SU-DHL-6 (cell line): ENCODE measurements at regions not wholly inside any gene's neighbourhood (a gene's known extent, or its start where the extent isn't known, plus 50 kb on each side); places are given as distances from the start of the nearest gene placed in this dataset.

ENCODE experiments used
- H2AFZ ChIP-seq: fragments of 200-600 bp; sonication (generic); 2 replicates; pipeline ENCODE4 v1.6.1; 2014; ENCODE audit warnings: low read depth, mild to moderate bottlenecking, moderate library complexity, mixed read lengths, antibody characterized with exemption, low read length; ENCODE audit not compliant: severe bottlenecking
- H3F3A ChIP-seq: fragments of 200-600 bp; shearing (Covaris generic); 2 replicates; pipeline ENCODE4 v1.6.0; 2016; ENCODE audit warnings: antibody characterized with exemption, mild to moderate bottlenecking; ENCODE audit not compliant: insufficient read depth
- H3K27ac ChIP-seq: fragments of 200-600 bp; sonication (generic); 2 replicates; pipeline ENCODE4 v1.5.1; 2016; ENCODE audit warnings: low read depth, mild to moderate bottlenecking, low read length, moderate library complexity, mixed read lengths
- H3K27me3 ChIP-seq: fragments of 200-600 bp; sonication (generic), shearing (Covaris generic); 2 replicates; pipeline ENCODE4 v1.6.0; 2014; ENCODE audit warnings: mild to moderate bottlenecking, low read length
- H3K36me3 ChIP-seq: fragments of 200-600 bp; sonication (generic); 2 replicates; pipeline ENCODE4 v1.6.1; 2014; ENCODE audit warnings: mild to moderate bottlenecking, low read length, mixed read lengths
- H3K4me2 ChIP-seq: fragments of 300-600, 200-600 bp; shearing (Covaris generic), sonication (generic); 2 replicates; pipeline ENCODE4 v1.6.0; 2014; ENCODE audit warnings: low read length, low read depth, mild to moderate bottlenecking; ENCODE audit not compliant: poor library complexity, severe bottlenecking
- H3K4me3 ChIP-seq: fragments of 200-600 bp; sonication (generic); 2 replicates; pipeline ENCODE4 v1.5.1; 2014; ENCODE audit warnings: antibody characterized with exemption, low read length, mild to moderate bottlenecking, mixed read lengths; ENCODE audit not compliant: insufficient read depth, poor library complexity, severe bottlenecking
- H3K79me2 ChIP-seq: fragments of 200-600 bp; sonication (generic); 2 replicates; pipeline ENCODE4 v1.6.1; 2014; ENCODE audit warnings: mild to moderate bottlenecking, low read length, moderate library complexity; ENCODE audit not compliant: insufficient read depth
- H3K9ac ChIP-seq: fragments of 200-600 bp; sonication (generic); 2 replicates; pipeline ENCODE4 v1.7.0; 2014; ENCODE audit warnings: mild to moderate bottlenecking, low read length
- H3K9me2 ChIP-seq: fragments of 200-600 bp; sonication (generic); replicated peaks from 2 replicates; pipeline ENCODE4 v1.6.1; 2014; ENCODE audit warnings: low read length; ENCODE audit not compliant: insufficient read depth
- H3K9me3 ChIP-seq: fragments of 200-600 bp; sonication (generic); 2 replicates; pipeline ENCODE4 v1.6.1; 2014; ENCODE audit warnings: low read length, mixed read lengths; ENCODE audit not compliant: insufficient read depth
- H4K20me1 ChIP-seq: fragments of 200-600 bp; sonication (generic); 2 replicates; pipeline ENCODE4 v1.6.1; 2014; ENCODE audit warnings: low read depth, mild to moderate bottlenecking, antibody characterized with exemption, low read length, moderate library complexity, mixed read lengths
- CTCF ChIP-seq: fragments of 200-600 bp; sonication (generic); IDR thresholded peaks from one replicate; pipeline ENCODE4 v1.5.1; 2017; ENCODE audit warnings: antibody characterized with exemption, mild to moderate bottlenecking, low read length, moderate library complexity; ENCODE audit not compliant: insufficient read depth, poor library complexity, severe bottlenecking
- EZH2phosphoT487 ChIP-seq: fragments of 200-600 bp; sonication (generic), shearing (Covaris generic); conservative IDR thresholded peaks from 2 replicates; pipeline ENCODE4 v1.6.1; 2018; ENCODE audit warnings: mild to moderate bottlenecking, antibody characterized with exemption, low read length, moderate library complexity, mixed read lengths

DNA sequence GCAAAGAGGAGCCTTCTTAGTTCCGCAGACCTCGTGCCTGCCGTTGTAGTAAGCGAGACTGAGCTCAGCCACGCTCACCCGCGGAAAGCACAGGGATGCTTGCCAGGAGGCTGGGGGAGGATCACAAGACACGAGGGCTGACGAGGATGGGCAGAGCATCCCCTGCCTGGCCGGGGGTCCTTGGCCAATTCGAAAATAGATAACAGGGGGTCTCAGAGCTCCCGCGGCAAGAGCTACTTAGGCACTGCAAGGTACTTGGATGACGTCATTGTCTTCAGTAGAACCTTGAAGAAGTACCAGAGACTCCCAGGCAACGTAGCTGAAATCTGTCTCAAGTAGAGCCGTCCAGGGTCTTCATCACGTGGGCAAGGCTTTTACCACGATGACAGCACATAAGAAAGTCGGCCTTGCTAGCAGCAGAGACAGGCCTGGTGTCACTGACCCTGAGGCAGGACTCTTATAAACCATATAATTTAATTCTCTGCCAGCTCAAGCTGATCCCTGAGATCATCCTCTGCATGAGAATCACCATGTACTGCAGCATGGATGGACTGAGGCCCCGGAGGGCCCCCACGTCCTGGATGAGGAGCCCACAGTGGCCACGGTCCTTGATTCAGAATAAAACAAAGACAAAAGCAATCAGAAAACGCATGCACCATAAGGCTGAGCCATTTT lies 81.9 kb downstream of the TMEM18 start:
- no peaks in the 10 kb centered on the region for H3K27me3 ChIP-seq
- H3K4me3 ChIP-seq = no peak overlapping the region
- TF ChIP-seq CTCF (no peak), EZH2phosphoT487 (no peak)
- no peak overlapping the region for H3K27ac ChIP-seq
- no peaks in the 10 kb centered on the region for H3K9me2 ChIP-seq
- H3K36me3 ChIP-seq = no peaks in the 10 kb centered on the region
- no peak overlapping the region for H3K9ac ChIP-seq
- no peaks in the 10 kb centered on the region for H3F3A ChIP-seq
- no peaks in the 10 kb centered on the region for H4K20me1 ChIP-seq
- no peak overlapping the region for H2AFZ ChIP-seq
- H3K9me3 ChIP-seq = no peaks in the 10 kb centered on the region
- H3K79me2 ChIP-seq = no peaks in the 10 kb centered on the region
- no peak overlapping the region for H3K4me2 ChIP-seq

DNA sequence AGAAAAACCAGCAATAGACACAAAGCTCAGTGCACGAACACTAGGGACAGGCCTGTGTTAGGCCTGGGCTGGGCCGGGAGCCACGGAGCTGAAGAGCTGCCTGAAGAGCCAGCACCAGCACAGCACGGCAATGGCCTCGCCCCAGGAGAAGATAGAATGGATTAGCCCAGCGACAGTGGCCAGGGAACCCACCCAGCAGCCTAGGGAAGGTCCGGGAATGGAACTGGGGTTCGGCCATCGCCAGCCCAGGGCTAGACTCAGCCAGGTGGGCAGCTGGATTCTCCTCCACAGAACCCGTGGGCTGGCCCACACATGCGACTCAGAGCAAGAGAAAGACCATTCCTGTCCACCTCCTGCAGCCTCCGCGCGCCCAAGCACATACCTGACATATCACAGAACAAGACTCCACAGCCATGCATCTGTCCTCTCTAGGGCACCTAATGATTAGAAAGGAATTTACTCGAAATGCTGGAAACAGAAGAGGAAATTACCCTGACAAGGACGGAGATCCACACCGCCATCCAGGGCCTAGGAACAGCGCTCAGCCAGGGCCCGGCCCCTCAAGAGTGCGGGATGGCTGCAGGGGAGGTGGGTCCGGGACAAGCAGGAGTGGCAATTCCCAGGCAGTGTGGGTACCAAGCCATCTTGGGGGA lies 82.8 kb downstream of the TMEM18 start:
- Histone ChIP-seq H3K4me3 (no peak overlapping the region), H4K20me1 (no peaks in the 10 kb centered on the region), H2AFZ (no peak overlapping the region), H3K27me3 (no peaks in the 10 kb centered on the region), H3K36me3 (no peaks in the 10 kb centered on the region), H3K27ac (no peak overlapping the region), H3K4me2 (no peak overlapping the region), H3K79me2 (no peaks in the 10 kb centered on the region), H3K9me2 (no peaks in the 10 kb centered on the region), H3K9ac (no peak overlapping the region), H3K9me3 (no peaks in the 10 kb centered on the region), H3F3A (no peaks in the 10 kb centered on the region)
- TF ChIP-seq EZH2phosphoT487 (no peak), CTCF (no peak)

GRCh38 chr2:593356-594026 lies 83.7 kb downstream of the TMEM18 start:
- no peaks in the 10 kb centered on the region for H3F3A ChIP-seq
- H3K79me2 ChIP-seq = no peaks in the 10 kb centered on the region
- no peaks in the 10 kb centered on the region for H3K27me3 ChIP-seq
- TF ChIP-seq CTCF (no peak), EZH2phosphoT487 (no peak)
- H2AFZ ChIP-seq = no peak overlapping the region
- no peak overlapping the region for H3K4me3 ChIP-seq
- no peaks in the 10 kb centered on the region for H3K9me2 ChIP-seq
- no peak overlapping the region for H3K9ac ChIP-seq
- H3K9me3 ChIP-seq = no peaks in the 10 kb centered on the region
- no peaks in the 10 kb centered on the region for H3K36me3 ChIP-seq
- H3K4me2 ChIP-seq = no peak overlapping the region
- no peaks in the 10 kb centered on the region for H4K20me1 ChIP-seq
- no peak overlapping the region for H3K27ac ChIP-seq
